Kidney epithelial cell (primary cell): ENCODE measurements at regions not wholly inside any gene's neighbourhood (a gene's known extent, or its start where the extent isn't known, plus 50 kb on each side); places are given as distances from the start of the nearest gene placed in this dataset.

ENCODE experiments used
- DNase-seq: peaks from one replicate; pipeline ENCODE4 v3.0.0-alpha.2; 2010; ENCODE audit warnings: low read depth
- H3K27me3 ChIP-seq: 2 replicates; pipeline ENCODE4 v1.6.0; 2011; ENCODE audit warnings: low read length; ENCODE audit not compliant: control insufficient read depth, insufficient read depth
- H3K36me3 ChIP-seq: 2 replicates; pipeline ENCODE4 v1.5.1; 2011; ENCODE audit warnings: low read length; ENCODE audit not compliant: control insufficient read depth, insufficient read depth
- H3K4me3 ChIP-seq: 2 replicates; pipeline ENCODE4 v1.5.1; 2011; ENCODE audit warnings: low read depth, mild to moderate bottlenecking, control low read depth, low read length
- CTCF ChIP-seq: IDR thresholded peaks from 2 replicates; pipeline ENCODE4 v1.5.1; 2011; ENCODE audit warnings: mild to moderate bottlenecking, moderate library complexity, low read length, control low read depth, inconsistent platforms; ENCODE audit not compliant: insufficient read depth, poor library complexity, severe bottlenecking

- Histone ChIP-seq H3K36me3 (no peaks in the 10 kb centered on the region), H3K27me3 (no peaks in the 10 kb centered on the region), H3K4me3 (no peak overlapping the region)
- no peak for DNase-seq
- no peak for TF ChIP-seq CTCF
These were observed 282.3 kb upstream of the SEMA3C start for GRCh38 chr7:81201188-81201587.

- Histone ChIP-seq H3K36me3 (no peaks in the 10 kb centered on the region), H3K4me3 (no peak overlapping the region), H3K27me3 (no peaks in the 10 kb centered on the region)
- DNase-seq: no peak
- TF ChIP-seq CTCF: no peak
These were observed 279.9 kb upstream of the SEMA3C start for GRCh38 chr7:81198766-81199165.

DNA sequence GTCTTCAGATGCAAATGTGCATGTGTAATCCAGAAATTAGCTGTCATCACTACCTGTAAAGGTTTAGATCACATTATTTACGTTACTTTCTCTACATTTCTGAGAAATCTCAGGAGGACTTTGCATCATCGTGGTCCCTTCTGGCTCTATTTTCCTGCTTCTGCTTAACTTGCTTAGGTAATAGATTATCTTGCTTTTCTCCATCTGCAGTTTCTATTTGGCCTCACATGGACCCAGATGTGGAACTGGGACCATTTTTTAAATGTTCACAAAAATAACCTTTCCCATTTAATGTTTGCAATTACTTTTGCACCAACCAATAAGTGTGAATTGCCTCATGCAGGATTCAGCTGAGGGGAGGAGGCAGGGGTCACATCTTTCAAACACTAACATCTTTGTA is 278.4 kb upstream of the SEMA3C start:
- Histone ChIP-seq H3K27me3 (no peaks in the 10 kb centered on the region), H3K4me3 (no peak overlapping the region), H3K36me3 (no peaks in the 10 kb centered on the region)
- no peak for DNase-seq
- TF ChIP-seq CTCF: no peak

DNA sequence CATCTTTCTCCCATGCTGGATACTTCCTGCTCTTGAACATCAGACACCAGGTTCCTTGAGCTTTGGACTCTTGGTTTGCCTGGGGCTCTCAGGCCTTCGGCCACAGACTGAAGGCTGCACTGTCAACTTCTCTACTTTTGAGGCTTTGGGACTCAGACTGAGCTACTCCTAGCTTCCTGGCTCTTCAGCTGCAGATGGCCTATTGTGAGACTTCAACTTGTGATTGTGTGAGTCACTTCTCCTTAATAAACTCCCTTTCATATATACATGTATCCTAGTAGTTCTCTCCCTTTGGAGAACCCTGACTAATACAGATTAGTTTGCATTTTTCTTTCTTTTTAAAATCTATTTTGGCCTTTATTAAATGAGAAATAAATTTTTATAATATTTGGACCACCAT is 276.2 kb upstream of the SEMA3C start:
- Histone ChIP-seq H3K36me3 (no peaks in the 10 kb centered on the region), H3K27me3 (no peaks in the 10 kb centered on the region), H3K4me3 (no peak overlapping the region)
- DNase-seq: no peak
- TF ChIP-seq CTCF: no peak

DNA sequence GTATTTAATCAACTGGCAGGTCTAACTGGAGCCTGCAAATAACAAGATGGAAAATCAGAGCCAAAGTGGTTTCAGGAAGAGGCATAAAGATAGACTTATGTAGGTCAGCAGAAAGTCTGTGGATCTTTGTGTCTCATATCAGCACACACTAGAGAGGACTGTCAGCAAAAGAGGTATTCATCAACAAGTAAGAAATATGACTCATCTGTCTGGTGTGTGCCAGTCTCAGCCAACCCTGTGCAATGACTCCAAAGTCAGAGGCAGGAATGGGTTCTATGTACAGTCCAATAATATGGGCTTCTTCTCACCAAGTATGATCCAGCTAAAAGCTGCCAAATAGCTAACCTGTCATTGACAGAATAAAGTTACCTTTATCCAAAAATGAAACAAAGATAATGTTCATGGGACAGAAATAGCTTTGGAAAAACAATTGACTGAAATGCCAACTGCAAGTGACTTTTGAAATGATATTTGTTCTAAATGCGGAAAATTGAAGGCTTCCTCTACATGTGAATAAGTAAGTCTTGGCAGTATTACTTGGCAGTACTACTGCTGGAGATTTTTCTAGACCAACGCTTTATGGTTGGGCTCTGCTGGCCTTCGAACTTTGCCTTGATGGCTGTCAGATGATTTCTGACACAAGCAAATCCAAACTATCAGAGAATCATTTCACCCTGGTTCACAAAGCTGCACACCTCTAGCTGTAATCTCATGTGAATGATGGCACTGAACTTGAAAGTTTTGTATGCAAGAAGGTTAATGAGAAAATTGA is 272.3 kb upstream of the SEMA3C start:
- H3K27me3 ChIP-seq: no peaks in the 10 kb centered on the region
- DNase-seq: peak; percentile 57
- no peak overlapping the region for H3K4me3 ChIP-seq
- no peak for TF ChIP-seq CTCF
- no peaks in the 10 kb centered on the region for H3K36me3 ChIP-seq

- no peak overlapping the region for H3K4me3 ChIP-seq
- H3K36me3 ChIP-seq: no peaks in the 10 kb centered on the region
- H3K27me3 ChIP-seq: no peaks in the 10 kb centered on the region
- no peak for TF ChIP-seq CTCF
- no peak for DNase-seq
These were observed 268.9 kb upstream of the SEMA3C start for GRCh38 chr7:81187753-81188152.
